B cell (primary cell): ENCODE measurements at regions not wholly inside any gene's neighbourhood (a gene's known extent, or its start where the extent isn't known, plus 50 kb on each side); places are given as distances from the start of the nearest gene placed in this dataset.

Experiments used
- ATAC-seq: fragments of 200-7000 bp; cut with Tn5 transposase; one replicate; pipeline ENCODE4 v1.10.0; 2021; ENCODE audit warnings: low read depth, mild to moderate bottlenecking, moderate number of reproducible peaks, moderate library complexity
- CTCF ChIA-PET: fragments of 350-600 bp; sonication (Branson Sonifier 250); formaldehyde crosslinking; loops from one replicate; lab custom pipeline; 2021; ENCODE audit warnings: antibody characterized with exemption, inconsistent platforms; lab: Charles Lee
- POLR2A ChIA-PET: fragments of 350-600 bp; sonication (Branson Sonifier 250); formaldehyde crosslinking; loops from one replicate; lab custom pipeline; 2021; ENCODE audit warnings: antibody characterized with exemption; lab: Charles Lee
- DNase-seq: peaks from one replicate; pipeline ENCODE4 v3.0.0; 2013
- H2AFZ ChIP-seq: 2 replicates; pipeline ENCODE4 v1.6.1; 2012; ENCODE audit warnings: mild to moderate bottlenecking, low read depth, low read length; ENCODE audit not compliant: insufficient read depth, poor library complexity, severe bottlenecking
- H3K27ac ChIP-seq, 2 donors: 1 replicate in 1 of 2; 2 replicates in 1 of 2; pipeline ENCODE4 v1.5.1; 2012 to 2013; ENCODE audit warnings: low read length in 2 of 2, mild to moderate bottlenecking in 2 of 2, moderate library complexity in 1 of 2
- H3K27me3 ChIP-seq, 4 experiments: fragments of 200-600 bp in 1 of 4; sonication (generic) in 1 of 4; replicated peaks in 1 of 4; 1 replicate in 2 of 4; 2 replicates in 2 of 4; pipeline versions ENCODE4 v1.6.1 to v1.7.0; 2013 to 2016; ENCODE audit warnings: low read length in 3 of 4, mild to moderate bottlenecking in 2 of 4, mixed read lengths in 1 of 4, moderate library complexity in 1 of 4; ENCODE audit not compliant: insufficient read depth in 4 of 4, control insufficient read depth in 3 of 4; ENCODE audit errors: control extremely low read depth in 1 of 4
- H3K36me3 ChIP-seq, 2 experiments: replicated peaks in 1 of 2; 1 replicate in 1 of 2; 2 replicates in 1 of 2; pipeline versions ENCODE4 v1.6.1 to v1.7.1; 2013; ENCODE audit warnings: low read length in 1 of 2; ENCODE audit not compliant: insufficient read depth in 2 of 2, control insufficient read depth in 1 of 2; ENCODE audit errors: control extremely low read depth in 1 of 2, extremely low read depth in 1 of 2
- H3K4me1 ChIP-seq, 2 donors: fragments of 200-600 bp in 1 of 2; sonication (generic) in 1 of 2; 1 replicate in 1 of 2; 2 replicates in 1 of 2; pipeline versions ENCODE4 v1.5.1 to v1.6.1; 2013 to 2017; ENCODE audit warnings: low read length in 2 of 2; ENCODE audit not compliant: control insufficient read depth in 2 of 2, insufficient read depth in 2 of 2
- H3K4me2 ChIP-seq: replicated peaks from 2 replicates; pipeline ENCODE3; 2012; ENCODE audit warnings: mild to moderate bottlenecking, low read depth, low read length; ENCODE audit not compliant: poor library complexity, severe bottlenecking
- H3K4me3 ChIP-seq, 5 experiments: fragments of 200-600 bp in 1 of 5; sonication (generic) in 1 of 5; 1 replicate in 3 of 5; 2 replicates in 2 of 5; pipeline versions ENCODE4 v1.5.1 to v1.7.0; 2011 to 2016; ENCODE audit warnings: low read length in 4 of 5, mild to moderate bottlenecking in 4 of 5, low read depth in 2 of 5, control low read depth in 1 of 5, moderate library complexity in 1 of 5; ENCODE audit not compliant: insufficient read depth in 1 of 5; ENCODE audit errors: control extremely low read depth in 1 of 5, extremely low read depth in 1 of 5
- H3K79me2 ChIP-seq: fragments of 200-600 bp; sonication (generic); one replicate; pipeline ENCODE4 v1.6.0; 2016; ENCODE audit warnings: low read length; ENCODE audit not compliant: control insufficient read depth, insufficient read depth
- H3K9ac ChIP-seq: fragments of 200-600 bp; sonication (generic); 2 replicates; pipeline ENCODE4 v1.6.1; 2017; ENCODE audit warnings: mild to moderate bottlenecking, low read length, moderate library complexity
- H3K9me3 ChIP-seq, 3 donors: one replicate each; pipeline versions ENCODE4 v1.6.1 to v1.7.1; 2013; ENCODE audit warnings: low read length in 2 of 3; ENCODE audit not compliant: control insufficient read depth in 2 of 3, insufficient read depth in 1 of 3; ENCODE audit errors: control extremely low read depth in 1 of 3
- H4K20me1 ChIP-seq: 2 replicates; pipeline ENCODE4 v1.6.0; 2012; ENCODE audit warnings: mild to moderate bottlenecking, low read length; ENCODE audit not compliant: insufficient read depth, control insufficient read depth, poor library complexity, severe bottlenecking
- H3K27ac Mint-ChIP-seq: one replicate; pipeline ENCODE4 v1.8.0; 2021; ENCODE audit warnings: mixed read lengths
- H3K27me3 Mint-ChIP-seq: one replicate; pipeline ENCODE4 v1.8.0; 2021; ENCODE audit warnings: mixed read lengths
- H3K4me1 Mint-ChIP-seq: one replicate; pipeline ENCODE4 v1.8.0; 2021; ENCODE audit warnings: mixed read lengths
- H3K4me3 Mint-ChIP-seq: one replicate; pipeline ENCODE4 v1.8.0; 2021; ENCODE audit warnings: mixed read lengths
- H3K9me3 Mint-ChIP-seq: one replicate; pipeline ENCODE4 v1.8.0; 2022; ENCODE audit warnings: mixed read lengths; ENCODE audit not compliant: insufficient read depth
- EZH2 ChIP-seq: IDR thresholded peaks from 2 replicates; pipeline ENCODE4 v1.6.1; 2012; ENCODE audit warnings: borderline replicate concordance, low read depth, mild to moderate bottlenecking, moderate library complexity, low read length; ENCODE audit not compliant: insufficient read depth, poor library complexity, severe bottlenecking
- WGBS: methylation state at CpG from one replicate; pipeline ENCODE4 v1.1.5; 2013; ENCODE audit warnings: missing lambda C conversion rate; ENCODE audit not compliant: insufficient coverage; 5-methylcytosine and 5-hydroxymethylcytosine counted together
- intact Hi-C: fragments of 100-400 bp; cut with micrococcal nuclease; formaldehyde crosslinking; loops from one replicate; pipeline ENCODE4 v1.10.0; 2022
- TF ChIP-seq, protein P1 (sequence below): fragments of 200-600 bp; IDR thresholded peaks from one replicate; pipeline ENCODE4 v1.8.0; 2022; ENCODE audit warnings: antibody characterized with exemption, mild to moderate bottlenecking

DNA sequence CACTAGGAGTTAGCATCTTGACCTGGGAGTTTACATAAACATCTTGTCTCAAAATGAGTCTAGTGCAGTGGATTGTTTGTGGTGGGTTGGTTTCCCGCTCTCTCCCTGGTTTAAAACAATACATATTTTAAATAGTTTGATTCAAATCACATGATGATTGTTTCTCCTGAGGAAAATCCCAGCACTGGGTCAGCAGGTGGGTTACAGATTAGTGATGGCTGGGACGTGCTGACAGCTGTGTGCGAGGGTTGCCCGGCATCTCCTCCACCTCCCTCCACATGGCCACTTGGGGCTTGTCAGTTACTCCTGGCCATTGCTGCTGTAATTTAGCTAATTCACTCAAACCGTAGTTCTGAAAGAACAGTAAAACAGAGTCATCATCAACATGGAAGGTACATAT, 306.4 kb upstream of the CITED2 start:
- Histone ChIP-seq H3K9ac (no peak overlapping the region), H3K79me2 (no peaks in the 10 kb centered on the region), H3K27ac (no peak overlapping the region), H3K4me1 (no peaks in the 10 kb centered on the region), H3K27me3 (no peaks in the 10 kb centered on the region), H4K20me1 (no peaks in the 10 kb centered on the region), H3K4me2 (no peak overlapping the region), H3K9me3 (peaks cover 0 to 3% (median 0%) of the 10 kb centered on the region in 3 donors), H2AFZ (no peak overlapping the region), H3K4me3 (no peak overlapping the region), H3K36me3 (no peaks in the 10 kb centered on the region)
- intact Hi-C loops = no loop called here
- DNase-seq (no peak), ATAC-seq (no peak)
- Mint-ChIP-seq H3K4me1 (no peaks in the 10 kb centered on the region), H3K27ac (no peak overlapping the region), H3K9me3 (no peaks in the 10 kb centered on the region), H3K27me3 (no peaks in the 10 kb centered on the region), H3K4me3 (no peak overlapping the region)
- TF ChIP-seq, protein P1, sequence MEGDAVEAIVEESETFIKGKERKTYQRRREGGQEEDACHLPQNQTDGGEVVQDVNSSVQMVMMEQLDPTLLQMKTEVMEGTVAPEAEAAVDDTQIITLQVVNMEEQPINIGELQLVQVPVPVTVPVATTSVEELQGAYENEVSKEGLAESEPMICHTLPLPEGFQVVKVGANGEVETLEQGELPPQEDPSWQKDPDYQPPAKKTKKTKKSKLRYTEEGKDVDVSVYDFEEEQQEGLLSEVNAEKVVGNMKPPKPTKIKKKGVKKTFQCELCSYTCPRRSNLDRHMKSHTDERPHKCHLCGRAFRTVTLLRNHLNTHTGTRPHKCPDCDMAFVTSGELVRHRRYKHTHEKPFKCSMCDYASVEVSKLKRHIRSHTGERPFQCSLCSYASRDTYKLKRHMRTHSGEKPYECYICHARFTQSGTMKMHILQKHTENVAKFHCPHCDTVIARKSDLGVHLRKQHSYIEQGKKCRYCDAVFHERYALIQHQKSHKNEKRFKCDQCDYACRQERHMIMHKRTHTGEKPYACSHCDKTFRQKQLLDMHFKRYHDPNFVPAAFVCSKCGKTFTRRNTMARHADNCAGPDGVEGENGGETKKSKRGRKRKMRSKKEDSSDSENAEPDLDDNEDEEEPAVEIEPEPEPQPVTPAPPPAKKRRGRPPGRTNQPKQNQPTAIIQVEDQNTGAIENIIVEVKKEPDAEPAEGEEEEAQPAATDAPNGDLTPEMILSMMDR = no peak
- TF ChIP-seq EZH2 = no peak
- ChIA-PET CTCF (no interaction called here), POLR2A (no interaction called here)
- 93% methylated on average over 3 of the region's 5 CpGs for WGBS

GRCh38 chr6:139679516-139680179, 305.2 kb upstream of the CITED2 start:
- ATAC-seq (no peak), DNase-seq (no peak)
- H3K4me3 Mint-ChIP-seq = no peak overlapping the region
- no peak for TF ChIP-seq EZH2
- TF ChIP-seq, protein P1 = no peak
- WGBS = no CpG with 5 or more reads among the region's 3 CpGs
- H3K27ac Mint-ChIP-seq = no peak overlapping the region
- no peaks in the 10 kb centered on the region for H3K27me3 Mint-ChIP-seq
- H3K9ac ChIP-seq = no peak overlapping the region
- no peaks in the 10 kb centered on the region for H3K4me1 ChIP-seq
- no peak overlapping the region for H2AFZ ChIP-seq
- no peaks in the 10 kb centered on the region for H3K27me3 ChIP-seq
- no peak overlapping the region for H3K27ac ChIP-seq
- no peaks in the 10 kb centered on the region for H3K4me1 Mint-ChIP-seq
- CTCF ChIA-PET = no interaction called here
- no peak overlapping the region for H3K4me2 ChIP-seq
- peaks cover 0 to 3% (median 0%) of the 10 kb centered on the region in 3 donors for H3K9me3 ChIP-seq
- no peak overlapping the region for H3K4me3 ChIP-seq
- no peaks in the 10 kb centered on the region for H4K20me1 ChIP-seq
- intact Hi-C loops = no loop called here
- POLR2A ChIA-PET = no interaction called here
- H3K36me3 ChIP-seq = no peaks in the 10 kb centered on the region
- no peaks in the 10 kb centered on the region for H3K79me2 ChIP-seq
- no peaks in the 10 kb centered on the region for H3K9me3 Mint-ChIP-seq
